CD1c-positive myeloid dendritic cell (primary cell): ENCODE measurements at regions not wholly inside any gene's neighbourhood (a gene's known extent, or its start where the extent isn't known, plus 50 kb on each side); places are given as distances from the start of the nearest gene placed in this dataset.

Experiments used
- DNase-seq: peaks from one replicate; pipeline ENCODE4 v3.0.0-alpha.2; 2016; ENCODE audit errors: extremely low spot score

DNA sequence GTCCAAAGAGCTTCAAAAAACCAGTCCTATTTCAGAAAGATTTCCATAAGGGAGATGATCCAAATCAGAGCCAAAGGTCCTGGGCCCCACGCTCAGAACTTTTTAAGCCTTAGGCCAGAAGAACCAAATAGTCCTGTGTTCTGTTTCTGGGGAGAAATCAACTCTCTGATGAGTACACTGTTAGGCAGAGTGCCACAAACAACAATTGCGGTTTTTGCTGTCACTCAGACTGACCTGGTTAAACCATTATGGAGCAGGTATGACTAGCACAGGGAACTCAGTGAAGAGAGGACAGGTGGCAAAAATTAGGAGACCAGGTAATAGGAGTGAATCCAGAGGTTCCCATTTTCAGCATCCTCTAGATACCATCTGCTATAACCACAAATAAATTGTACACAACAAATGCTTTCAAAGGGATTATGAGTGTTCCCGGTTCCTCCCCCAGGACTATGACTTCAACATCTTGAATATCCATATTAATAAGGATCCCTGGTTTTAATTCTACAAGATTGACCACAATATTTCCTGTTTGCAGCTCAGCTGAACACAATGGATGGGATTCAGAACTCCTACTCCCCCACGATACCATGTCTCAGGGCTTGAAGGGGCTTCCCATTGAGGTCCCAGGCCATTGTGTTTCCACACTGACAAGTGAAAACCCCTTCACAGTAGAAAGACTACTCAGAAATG lies 52.1 kb upstream of the FREM1 start:
- DNase-seq = no peak

DNA sequence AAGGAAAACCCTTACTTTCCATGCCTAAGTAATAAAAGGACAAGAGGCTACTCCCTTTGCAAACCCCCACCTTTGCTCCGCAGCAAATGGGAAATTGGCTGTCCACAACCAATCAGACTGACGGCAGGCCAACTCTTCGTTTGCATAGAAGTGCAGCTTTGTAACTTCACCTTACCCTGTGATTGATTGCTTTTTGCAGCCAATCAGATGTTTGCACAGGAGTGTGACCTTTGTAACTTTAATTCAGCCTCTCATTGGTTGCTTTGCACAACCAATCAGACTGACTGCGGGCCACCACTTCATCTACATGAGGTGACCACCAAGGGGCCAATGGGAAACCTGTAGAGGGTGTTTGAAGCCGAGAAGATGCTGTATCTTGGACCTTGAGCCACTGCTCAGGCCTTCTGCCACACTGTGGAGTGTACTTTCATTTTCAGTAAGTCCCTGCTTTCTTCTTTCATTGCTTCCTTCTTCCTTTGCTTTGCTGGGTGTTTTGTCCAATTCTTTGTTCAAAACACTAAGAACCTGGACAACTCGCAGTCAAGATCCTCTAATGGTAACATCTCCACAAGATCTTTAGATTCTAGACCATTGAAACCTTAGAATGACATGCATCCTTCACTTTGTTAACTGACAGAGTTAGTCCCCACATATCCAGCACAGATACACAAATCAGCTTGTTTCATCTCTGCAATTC lies 51.3 kb upstream of the FREM1 start:
- no peak for DNase-seq

DNA sequence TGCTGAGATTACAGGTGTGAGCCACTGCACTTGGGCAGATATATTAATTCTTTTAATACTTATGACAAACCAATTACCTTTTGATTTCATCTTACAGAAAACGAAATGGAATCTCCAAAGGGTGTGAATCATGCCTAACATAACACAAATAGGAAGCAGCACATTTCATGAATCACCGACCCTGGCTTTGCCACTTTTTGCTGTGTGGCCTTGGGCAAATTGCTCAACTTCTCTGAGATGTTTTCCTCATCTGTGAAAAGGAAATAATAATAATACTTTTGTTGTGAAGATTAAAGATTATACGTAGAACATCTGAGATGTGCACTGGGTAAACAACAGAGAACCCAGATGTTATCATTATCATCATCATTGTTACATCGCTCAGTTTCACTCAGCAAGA lies 50.7 kb upstream of the FREM1 start:
- DNase-seq = no peak
